ENCODE measurements at regions not wholly inside any gene's neighbourhood (a gene's known extent, or its start where the extent isn't known, plus 50 kb on each side); places are given as distances from the start of the nearest gene placed in this dataset.

DNA sequence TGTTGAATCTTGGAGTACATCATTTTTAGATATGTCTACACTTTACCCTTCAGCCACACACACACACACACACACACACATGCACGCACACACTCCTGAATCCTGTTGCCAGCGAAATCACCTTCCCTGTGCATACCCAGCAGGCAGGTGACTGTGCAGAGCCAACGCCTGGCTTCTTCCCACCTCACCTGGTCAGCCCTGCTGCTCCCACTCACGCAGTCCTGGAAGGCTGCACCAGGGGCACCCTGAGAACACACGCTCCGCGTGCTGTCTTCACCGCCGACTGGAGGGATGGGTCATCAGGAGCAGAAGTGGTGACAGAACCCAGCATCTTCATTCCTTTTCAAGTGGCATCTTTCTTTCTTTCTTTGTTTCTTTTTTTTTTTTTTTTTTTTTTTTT lies 94.6 kb downstream of the TBXT start:
- Histone ChIP-seq H3K9me1 (ENCODE audit: insufficient read depth, low read length) (no peaks in the 10 kb centered on the region), H3K56ac (ENCODE audit: extremely low read depth, insufficient read depth, low read length) (no peak overlapping the region), H3K9me3 (ENCODE audit: control insufficient read depth, insufficient read depth, low read length) (peaks cover 4% of the 10 kb centered on the region; the same call in 1 of the 2 replicates), H3K4me1 (ENCODE audit: control insufficient read depth, insufficient read depth, low read length) (no peaks in the 10 kb centered on the region; the same call in 1 of the 2 replicates), H2AK5ac (ENCODE audit: low read depth, low read length) (no peak overlapping the region), H4K8ac (ENCODE audit: low read depth in 2 of 2, low read length in 2 of 2) (no peak overlapping the region), H2AFZ (replicated peaks; ENCODE audit: low read length, poor library complexity) (no peak overlapping the region), H3K27me3 (ENCODE audit: control insufficient read depth, insufficient read depth, low read length) (peaks cover 12% of the 10 kb centered on the region), H2AK9ac (replicated peaks; ENCODE audit: low read depth, low read length, poor library complexity) (no peak overlapping the region), H4K20me1 (ENCODE audit: insufficient read depth, low read length) (no peaks in the 10 kb centered on the region; the same call in 1 of the 2 replicates), H3K36me3 (ENCODE audit: control insufficient read depth, insufficient read depth, low read length) (no peaks in the 10 kb centered on the region), H3K14ac (replicated peaks; ENCODE audit: low read depth, low read length) (no peak overlapping the region), H4K91ac (ENCODE audit: insufficient read depth, low read depth, low read length) (no peak overlapping the region), H3K23ac (ENCODE audit: low read depth, low read length) (no peak overlapping the region), H2BK5ac (ENCODE audit: low read depth, low read length, poor library complexity, severe bottlenecking) (no peak overlapping the region), H3K4me3 (ENCODE audit: insufficient read depth, low read depth, low read length) (no peak overlapping the region), H3K79me1 (ENCODE audit: low read depth in 1 of 2, low read length in 2 of 2) (no peaks in the 10 kb centered on the region), H3K4me2 (ENCODE audit: low read depth, low read length) (no peak overlapping the region), H3K18ac (ENCODE audit: low read depth, low read length) (no peak overlapping the region), H4K5ac (ENCODE audit: low read depth, low read length) (no peak overlapping the region), H2BK120ac (ENCODE audit: low read depth, low read length) (no peak overlapping the region), H3K27ac (ENCODE audit: insufficient read depth, low read length) (no peak overlapping the region), H3K4ac (ENCODE audit: low read depth, low read length) (no peak overlapping the region), H3K9ac (ENCODE audit: low read depth, low read length) (no peak overlapping the region), H2BK15ac (ENCODE audit: low read depth, low read length) (no peak overlapping the region), H2BK20ac (ENCODE audit: low read depth, low read length) (no peak overlapping the region)
- no CpG with 5 or more reads among the region's 9 CpGs for WGBS, 2 experiments (ENCODE audit: extremely low coverage in 2 of 2, insufficient read length in 1 of 2)
- ATAC-seq (ENCODE audit: low read depth) (no peak), DNase-seq (no peak)
- in situ Hi-C loops (cut with MboI; ENCODE audit: low sequenced_read_pairs): no loop called here
- intact Hi-C loops (cut with micrococcal nuclease): no loop called here
- BruUV-seq (replicated peaks): no TSS peak
- no peak for TF ChIP-seq CEBPB (IDR thresholded peaks at IDR 0.05; ENCODE audit: low read depth, low read length)
- TF ChIP-seq RAD21 (IDR thresholded peaks at IDR 0.05; ENCODE audit: low read length): no peak
- no peak for TF ChIP-seq BHLHE40 (IDR thresholded peaks at IDR 0.05; ENCODE audit: low read depth, low read length)
- no peak for TF ChIP-seq POLR2A (IDR thresholded peaks at IDR 0.05; ENCODE audit: low read depth, low read length)
- TF ChIP-seq MAZ (IDR thresholded peaks at IDR 0.05; ENCODE audit: borderline replicate concordance, low read depth, low read length): no peak
- no peak for TF ChIP-seq USF2 (IDR thresholded peaks at IDR 0.05; ENCODE audit: low read depth, low read length)
- no peak for TF ChIP-seq CTCF (conservative IDR thresholded peaks at IDR 0.05; ENCODE audit: low read depth, low read length)
- TF ChIP-seq RFX5 (IDR thresholded peaks at IDR 0.05; ENCODE audit: low read depth, low read length): no peak
- no peak for TF ChIP-seq NFE2L2 (IDR thresholded peaks at IDR 0.05; ENCODE audit: low read depth, low read length)
- no peak for TF ChIP-seq FOS (IDR thresholded peaks at IDR 0.05; ENCODE audit: low read depth, low read length)
- TF ChIP-seq MAFK (IDR thresholded peaks at IDR 0.05; ENCODE audit: low read depth, low read length): no peak
- TF ChIP-seq CHD1 (IDR thresholded peaks at IDR 0.05; ENCODE audit: low read depth, low read length): no peak
- TF ChIP-seq SMC3 (IDR thresholded peaks at IDR 0.05; ENCODE audit: low read depth, low read length): no peak
- TF ChIP-seq, protein P1, sequence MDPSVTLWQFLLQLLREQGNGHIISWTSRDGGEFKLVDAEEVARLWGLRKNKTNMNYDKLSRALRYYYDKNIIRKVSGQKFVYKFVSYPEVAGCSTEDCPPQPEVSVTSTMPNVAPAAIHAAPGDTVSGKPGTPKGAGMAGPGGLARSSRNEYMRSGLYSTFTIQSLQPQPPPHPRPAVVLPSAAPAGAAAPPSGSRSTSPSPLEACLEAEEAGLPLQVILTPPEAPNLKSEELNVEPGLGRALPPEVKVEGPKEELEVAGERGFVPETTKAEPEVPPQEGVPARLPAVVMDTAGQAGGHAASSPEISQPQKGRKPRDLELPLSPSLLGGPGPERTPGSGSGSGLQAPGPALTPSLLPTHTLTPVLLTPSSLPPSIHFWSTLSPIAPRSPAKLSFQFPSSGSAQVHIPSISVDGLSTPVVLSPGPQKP (IDR thresholded peaks at IDR 0.05; ENCODE audit: borderline replicate concordance, low read depth, low read length): no peak
- no peak for TF ChIP-seq RCOR1 (IDR thresholded peaks at IDR 0.05; ENCODE audit: insufficient replicate concordance, low read length)
- ChIA-PET CTCF (no interaction called here), POLR2A (ENCODE audit: unreplicated experiment) (no interaction called here)
- dilution Hi-C loops (cut with HindIII; ENCODE audit: low sequenced_read_pairs, unreplicated experiment): no loop called here
